ENCODE measurements at regions not wholly inside any gene's neighbourhood (a gene's known extent, or its start where the extent isn't known, plus 50 kb on each side); places are given as distances from the start of the nearest gene placed in this dataset.

DNA sequence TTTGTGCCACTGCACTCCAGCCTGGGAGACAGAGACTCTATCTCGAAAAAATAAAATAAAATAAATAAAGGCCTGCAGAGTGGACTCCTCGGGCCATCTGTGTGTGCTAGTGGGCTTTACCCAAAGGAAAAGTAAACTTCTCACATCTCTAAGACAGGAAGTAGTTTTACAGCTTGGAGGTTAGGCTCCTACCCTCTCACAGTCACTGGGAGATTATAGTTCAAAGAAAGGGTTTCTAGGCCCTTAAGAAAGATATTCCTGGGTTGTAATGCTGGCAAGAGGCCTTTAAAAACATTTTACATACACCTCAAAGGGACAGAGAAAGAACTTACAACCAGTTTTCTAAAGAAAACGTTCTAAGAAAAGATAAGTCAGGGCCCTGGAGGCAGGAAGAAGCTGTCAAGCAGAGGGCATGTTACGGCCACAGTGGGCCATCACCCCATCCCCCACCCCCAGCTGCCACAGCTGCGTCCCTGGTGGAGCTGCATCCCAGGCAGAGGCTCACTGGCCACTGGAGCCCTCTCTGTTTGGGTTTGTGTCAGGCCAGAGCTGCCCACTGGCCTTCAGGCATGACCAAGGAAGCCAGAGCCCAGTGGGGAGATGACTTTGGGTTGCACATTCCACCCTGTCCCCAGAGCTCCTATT, 78.1 kb upstream of the CDK20 start:
- DNase-seq (ENCODE audit: extremely low spot score) = no peak
- POLR2A ChIA-PET = no interaction called here
- CTCF ChIA-PET = no interaction called here
- TF ChIP-seq, protein P1, sequence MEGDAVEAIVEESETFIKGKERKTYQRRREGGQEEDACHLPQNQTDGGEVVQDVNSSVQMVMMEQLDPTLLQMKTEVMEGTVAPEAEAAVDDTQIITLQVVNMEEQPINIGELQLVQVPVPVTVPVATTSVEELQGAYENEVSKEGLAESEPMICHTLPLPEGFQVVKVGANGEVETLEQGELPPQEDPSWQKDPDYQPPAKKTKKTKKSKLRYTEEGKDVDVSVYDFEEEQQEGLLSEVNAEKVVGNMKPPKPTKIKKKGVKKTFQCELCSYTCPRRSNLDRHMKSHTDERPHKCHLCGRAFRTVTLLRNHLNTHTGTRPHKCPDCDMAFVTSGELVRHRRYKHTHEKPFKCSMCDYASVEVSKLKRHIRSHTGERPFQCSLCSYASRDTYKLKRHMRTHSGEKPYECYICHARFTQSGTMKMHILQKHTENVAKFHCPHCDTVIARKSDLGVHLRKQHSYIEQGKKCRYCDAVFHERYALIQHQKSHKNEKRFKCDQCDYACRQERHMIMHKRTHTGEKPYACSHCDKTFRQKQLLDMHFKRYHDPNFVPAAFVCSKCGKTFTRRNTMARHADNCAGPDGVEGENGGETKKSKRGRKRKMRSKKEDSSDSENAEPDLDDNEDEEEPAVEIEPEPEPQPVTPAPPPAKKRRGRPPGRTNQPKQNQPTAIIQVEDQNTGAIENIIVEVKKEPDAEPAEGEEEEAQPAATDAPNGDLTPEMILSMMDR (IDR thresholded peaks at IDR 0.05; ENCODE audit: control extremely low read depth, extremely low read depth, low read depth, missing control alignments) = no peak

DNA sequence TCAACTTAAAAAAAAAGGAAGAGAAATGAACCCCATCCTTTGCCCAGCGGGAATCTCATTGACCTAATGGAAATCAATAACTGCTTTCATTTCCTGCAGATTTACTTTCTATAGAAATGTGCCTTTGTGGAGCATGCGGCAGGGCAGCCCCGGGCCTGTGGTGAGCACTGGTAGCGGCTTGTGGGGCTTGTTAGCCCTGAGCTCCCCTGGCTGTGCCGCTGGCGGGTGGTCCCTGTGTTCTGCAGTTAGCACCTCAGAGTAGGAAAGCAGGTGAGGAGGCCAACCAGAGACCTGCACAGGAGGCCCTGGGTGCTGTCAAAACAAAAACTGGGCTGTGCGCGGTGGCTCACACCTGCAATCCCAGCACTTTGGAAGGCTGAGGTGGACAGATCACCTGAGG, 76.8 kb upstream of the CDK20 start:
- DNase-seq (ENCODE audit: extremely low spot score) = no peak
- ChIA-PET CTCF (no interaction called here), POLR2A (no interaction called here)
- TF ChIP-seq, protein P1 (IDR thresholded peaks at IDR 0.05; ENCODE audit: control extremely low read depth, extremely low read depth, low read depth, missing control alignments) = no peak

DNA sequence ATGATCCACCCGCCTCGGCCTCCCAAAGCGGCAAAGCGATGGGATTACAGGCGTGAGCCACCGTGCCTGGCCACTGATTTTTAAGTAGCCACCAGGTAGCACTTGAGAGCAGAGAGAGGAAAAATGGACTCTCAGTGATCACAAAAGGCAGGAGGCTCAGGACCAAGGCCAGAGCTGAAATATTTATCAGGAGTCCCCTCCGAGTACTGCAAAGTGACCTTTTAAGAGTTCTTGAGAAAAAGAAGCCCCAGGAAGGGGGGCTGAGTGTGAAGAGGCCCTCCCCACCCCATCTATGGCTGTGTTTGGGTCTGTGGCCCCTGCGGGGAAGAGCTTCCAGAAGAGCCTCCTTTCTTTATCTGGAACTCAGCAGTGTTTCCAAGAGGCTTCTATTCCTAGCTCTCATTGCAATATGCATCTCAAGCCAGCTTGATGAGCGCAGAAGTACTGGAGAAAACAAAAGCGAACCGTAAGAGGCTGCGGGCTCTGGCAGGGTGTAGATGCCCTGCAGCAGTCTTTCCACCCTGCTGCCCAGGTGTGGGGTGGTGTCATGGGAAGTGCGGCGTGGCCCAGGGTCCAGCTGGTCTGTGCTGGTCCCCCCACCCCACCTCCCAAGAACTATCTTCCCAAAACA, 75.5 kb upstream of the CDK20 start:
- ChIA-PET POLR2A (no interaction called here), CTCF (no interaction called here)
- TF ChIP-seq, protein P1 (IDR thresholded peaks at IDR 0.05; ENCODE audit: control extremely low read depth, extremely low read depth, low read depth, missing control alignments) = no peak
- DNase-seq (ENCODE audit: extremely low spot score) = no peak

DNA sequence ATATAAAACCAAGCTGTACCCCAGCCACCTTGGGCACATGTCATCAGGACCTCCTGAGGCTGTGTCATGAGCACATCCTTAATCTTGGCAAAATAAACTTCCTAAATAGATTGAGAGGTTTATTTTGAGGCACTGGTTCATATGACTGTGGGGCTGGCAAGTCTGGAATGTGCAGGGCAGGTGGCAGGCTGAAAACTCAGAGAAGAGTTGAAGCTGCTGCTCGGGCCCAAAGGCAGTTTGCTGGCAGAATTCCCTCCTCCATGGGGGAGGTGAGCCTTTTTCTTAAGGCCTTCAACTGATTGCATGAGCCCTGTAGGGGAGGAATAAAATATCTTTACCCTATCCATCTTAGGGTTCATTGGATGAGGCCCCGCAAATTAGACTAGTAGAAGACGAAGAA, 72.2 kb upstream of the CDK20 start:
- TF ChIP-seq, protein P1 (IDR thresholded peaks at IDR 0.05; ENCODE audit: control extremely low read depth, extremely low read depth, low read depth, missing control alignments) = no peak
- ChIA-PET CTCF (no interaction called here), POLR2A (no interaction called here)
- DNase-seq (ENCODE audit: extremely low spot score) = no peak

DNA sequence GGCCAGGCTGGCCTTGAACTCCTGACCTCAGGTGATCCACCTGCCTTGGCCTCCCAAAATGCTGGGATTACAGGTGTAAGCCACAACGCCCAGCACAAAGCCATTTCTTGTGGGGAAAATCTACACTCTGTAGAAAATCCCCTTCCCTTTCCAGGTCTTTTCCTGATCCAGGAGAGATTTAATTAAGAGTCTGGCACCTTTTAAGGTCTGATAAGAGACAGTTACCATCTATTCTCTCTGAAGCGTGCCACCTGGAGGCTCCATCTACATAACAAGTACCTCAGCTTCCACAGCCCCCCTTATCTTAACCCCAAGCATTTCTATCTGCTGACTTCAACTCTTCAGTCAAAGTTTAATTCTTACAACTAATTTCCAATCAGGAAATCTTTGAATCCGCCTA, 71.4 kb upstream of the CDK20 start:
- ChIA-PET CTCF (no interaction called here), POLR2A (no interaction called here)
- TF ChIP-seq, protein P1 (IDR thresholded peaks at IDR 0.05; ENCODE audit: control extremely low read depth, extremely low read depth, low read depth, missing control alignments) = no peak
- DNase-seq (ENCODE audit: extremely low spot score) = no peak

DNA sequence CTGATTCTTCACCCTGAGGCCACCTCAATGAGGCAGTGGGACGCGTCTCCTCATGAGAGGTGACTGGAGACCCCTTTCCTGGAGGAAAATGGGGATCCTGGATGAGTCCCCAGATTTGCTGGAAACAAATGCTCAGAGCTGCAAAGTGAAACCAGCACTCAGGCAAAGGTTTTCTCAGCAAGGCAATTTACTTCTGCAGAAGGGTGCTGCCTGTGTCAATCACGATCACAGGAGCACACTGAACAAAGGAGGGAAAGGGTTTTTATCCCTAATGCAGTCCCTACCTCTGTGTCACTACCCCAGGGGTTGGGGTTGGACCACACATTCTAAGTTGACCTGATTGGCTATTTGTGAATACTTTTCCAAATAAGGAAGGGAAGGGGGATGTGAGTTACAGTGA, 69.9 kb upstream of the CDK20 start:
- ChIA-PET POLR2A (no interaction called here), CTCF (no interaction called here)
- DNase-seq (ENCODE audit: extremely low spot score) = no peak
- TF ChIP-seq, protein P1 (IDR thresholded peaks at IDR 0.05; ENCODE audit: control extremely low read depth, extremely low read depth, low read depth, missing control alignments) = no peak

Data from GM10248 (cell line).